Middle frontal gyrus (tissue), 1 donor: ENCODE measurements at regions not wholly inside any gene's neighbourhood (a gene's known extent, or its start where the extent isn't known, plus 50 kb on each side); places are given as distances from the start of the nearest gene placed in this dataset.
A peak's percentile ranks its signal among the peaks of the same experiment; 100 is the strongest.

Experiments used
- DNase-seq: peaks from one replicate; pipeline ENCODE4 v3.0.0-alpha.2; 2015; ENCODE audit warnings: low spot score; ENCODE audit errors: extremely low spot score

- no peak for DNase-seq
Observed at GRCh38 chr16:5634666-5635180, 537.1 kb upstream of the EEF2KMT start.

DNA sequence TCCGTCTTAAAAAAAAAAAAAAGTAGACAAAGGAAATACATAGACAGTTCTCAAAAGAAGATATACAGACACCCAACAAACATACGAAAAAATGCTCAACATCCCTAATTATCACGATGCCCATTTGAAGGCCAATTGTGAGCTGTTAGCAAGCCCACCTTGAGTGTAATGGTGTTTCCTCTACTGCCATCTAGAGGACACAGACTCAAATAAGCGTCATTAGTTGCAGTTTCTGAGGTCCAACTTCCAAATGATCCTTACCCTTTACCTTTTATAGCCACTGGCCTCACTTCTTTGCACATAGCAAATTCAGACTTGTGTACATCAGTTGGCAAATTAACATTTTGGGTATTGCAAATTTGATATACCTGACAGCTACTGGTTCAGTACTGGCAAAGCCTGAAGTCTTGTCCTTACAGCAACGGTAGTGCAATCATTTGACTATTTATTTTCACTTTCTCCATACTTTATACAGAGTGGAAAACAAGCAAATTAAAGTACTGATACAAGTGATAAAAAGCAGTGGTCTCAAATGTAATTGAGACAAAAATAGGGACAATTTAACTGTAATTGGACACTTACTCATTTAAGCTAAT, 536.3 kb upstream of the EEF2KMT start:
- DNase-seq, result no peak

DNA sequence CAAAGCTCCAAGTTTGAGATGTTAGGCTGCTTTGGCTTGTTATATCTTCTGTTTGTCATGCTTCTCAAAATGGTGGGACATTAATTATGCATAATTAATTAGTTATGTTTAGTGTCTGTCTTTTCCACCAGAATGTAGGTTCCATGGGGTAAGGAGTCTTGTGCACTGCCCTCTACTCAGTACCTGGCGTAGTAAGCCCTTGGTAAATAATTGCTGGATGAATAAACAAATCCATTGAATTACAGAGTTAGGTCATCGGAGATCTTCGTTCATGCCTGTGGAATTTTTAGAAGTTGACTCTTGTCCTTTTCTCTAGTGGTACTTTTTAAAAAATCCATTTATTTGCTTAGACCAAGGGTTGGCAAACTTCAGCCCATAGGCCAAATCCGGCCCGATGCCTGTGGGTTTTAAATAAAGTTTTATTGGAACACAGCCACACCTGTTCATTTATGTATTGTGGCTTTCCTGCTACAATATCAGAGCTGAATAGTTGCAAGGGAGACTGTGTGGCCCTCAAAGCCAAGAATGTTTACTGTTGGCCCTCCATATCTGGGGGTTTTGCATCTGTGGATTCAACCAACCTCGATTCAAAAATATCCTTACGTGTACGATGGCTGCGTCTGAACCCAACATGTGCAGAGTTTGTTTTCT, 524.8 kb upstream of the EEF2KMT start:
- DNase-seq, result no peak

- DNase-seq, result no peak
Observed at GRCh38 chr16:5621826-5622225, 524.2 kb upstream of the EEF2KMT start.

GRCh38 chr16:5619304-5619703, 521.7 kb upstream of the EEF2KMT start:
- DNase-seq, result no peak

DNA sequence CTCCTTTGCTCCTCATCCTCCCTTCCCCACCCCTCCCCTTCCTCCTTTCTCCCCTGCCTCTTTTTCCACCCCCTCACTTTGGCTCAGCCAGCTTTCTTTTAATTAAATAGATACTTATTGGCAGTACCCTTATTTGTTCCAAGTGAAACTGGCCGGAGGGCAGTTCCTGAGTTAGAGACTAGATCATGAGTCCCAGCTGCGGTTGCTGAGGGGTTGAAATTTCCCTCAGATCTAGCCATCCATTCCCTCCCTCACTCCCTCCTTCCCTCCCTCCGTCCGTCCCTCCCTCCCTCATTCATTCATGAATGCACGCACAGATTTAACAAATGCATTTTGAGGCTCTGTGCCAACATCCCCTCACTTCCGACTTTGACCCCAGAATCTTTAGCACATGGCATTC, 519.2 kb upstream of the EEF2KMT start:
- DNase-seq, result no peak

DNA sequence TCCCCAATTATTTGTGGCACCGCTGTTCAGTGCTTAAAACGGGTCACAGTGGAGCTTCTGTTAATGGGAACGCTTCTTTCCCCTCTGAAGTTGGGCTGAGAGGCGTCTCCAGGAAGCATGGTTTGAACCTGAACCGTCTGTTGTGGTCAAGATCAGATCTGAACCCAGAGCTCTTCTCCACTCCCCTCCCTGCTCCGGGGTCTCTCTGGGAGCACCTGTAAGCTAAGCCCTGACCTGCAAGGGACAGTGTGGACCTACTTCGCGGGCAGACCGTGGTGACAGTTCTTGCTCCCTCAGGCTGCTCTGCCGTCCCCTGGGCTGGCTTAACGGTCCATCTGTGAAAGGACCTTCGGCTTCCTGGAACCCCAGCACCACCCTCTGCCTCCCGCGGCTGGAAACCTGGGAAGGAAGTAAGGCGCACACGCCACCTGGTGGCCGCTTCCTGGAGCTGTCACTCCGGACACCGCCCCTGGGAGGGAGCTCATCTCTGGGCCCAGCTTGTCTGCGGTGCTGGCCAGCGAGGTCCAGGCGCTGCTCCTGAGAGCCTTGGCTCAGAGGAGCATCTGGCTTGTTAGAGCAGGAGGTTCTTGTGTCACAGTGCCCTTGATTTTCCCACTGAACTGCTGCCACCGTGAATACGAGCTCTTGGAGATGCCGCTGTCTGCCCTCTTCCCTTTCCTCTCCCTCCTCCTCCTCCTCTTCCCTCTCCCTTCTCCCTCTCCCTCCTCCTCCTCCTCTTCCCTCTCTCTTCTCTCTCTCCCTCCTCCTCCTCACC, 518.5 kb upstream of the EEF2KMT start:
- peak; percentile 40 for DNase-seq

- no peak for DNase-seq
Observed at GRCh38 chr16:5607169-5607568, 509.6 kb upstream of the EEF2KMT start.

GRCh38 chr16:5605404-5605803, 507.8 kb upstream of the EEF2KMT start:
- no peak for DNase-seq

DNA sequence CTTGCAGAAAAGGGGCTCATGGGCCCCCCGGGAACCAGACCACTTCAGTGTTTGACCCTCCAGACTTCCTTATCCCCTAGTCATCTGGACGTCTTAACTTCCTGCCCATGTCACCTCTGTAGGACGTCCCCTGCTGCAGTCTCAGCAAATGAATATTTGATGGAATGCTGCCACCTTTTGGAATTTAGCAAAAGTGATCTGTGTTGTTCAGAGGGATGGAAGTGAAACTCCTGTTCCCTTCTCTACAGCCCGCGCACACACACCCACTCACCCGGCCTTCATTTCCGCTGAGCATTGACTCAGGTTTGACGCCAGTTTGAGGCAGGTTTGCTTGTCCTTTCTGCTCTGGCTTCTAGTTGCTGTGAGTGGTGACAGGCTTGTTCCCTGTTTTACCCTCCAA, 507.2 kb upstream of the EEF2KMT start:
- DNase-seq, result no peak

- DNase-seq, result no peak
Observed at GRCh38 chr16:5603836-5604235, 506.2 kb upstream of the EEF2KMT start.

DNA sequence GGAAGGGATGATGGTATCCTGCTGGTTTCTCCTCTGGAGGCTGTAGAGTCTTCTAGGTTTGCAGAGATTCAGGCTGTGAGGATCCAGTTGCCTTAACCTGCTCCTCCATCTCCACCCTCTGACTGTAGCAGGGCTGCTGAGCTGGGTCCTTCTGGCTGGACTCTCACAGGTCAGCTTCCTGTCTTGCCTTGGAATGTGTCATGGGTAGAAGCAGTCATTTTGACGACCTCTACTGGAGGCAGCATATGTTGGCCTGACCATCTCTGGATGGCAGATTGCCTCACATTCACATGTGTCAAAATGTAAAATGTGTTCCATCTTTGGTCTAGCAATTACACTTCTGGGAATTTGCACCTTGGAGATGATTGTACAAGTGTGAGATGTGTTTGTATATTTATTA, 504.4 kb upstream of the EEF2KMT start:
- DNase-seq, result no peak

DNA sequence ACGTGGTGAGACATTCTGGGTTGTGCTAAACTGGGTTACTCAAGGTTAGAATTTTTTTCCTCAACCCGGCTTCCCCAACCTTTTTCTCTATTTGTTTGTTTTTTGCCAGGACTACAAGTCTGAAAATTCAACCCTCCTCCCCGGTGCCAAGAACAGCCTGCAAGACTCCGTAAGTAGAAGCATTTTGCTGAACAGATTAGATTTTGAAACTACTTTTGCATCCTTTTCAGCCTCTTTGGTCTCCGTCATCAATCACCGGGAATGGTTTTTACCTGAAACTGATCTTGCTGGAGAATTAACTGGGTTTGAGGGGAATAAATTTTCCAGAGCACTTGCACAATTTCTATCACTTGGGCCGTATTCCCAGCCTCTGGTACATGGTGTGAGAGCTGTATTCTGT, 501.2 kb upstream of the EEF2KMT start:
- DNase-seq, result no peak

DNA sequence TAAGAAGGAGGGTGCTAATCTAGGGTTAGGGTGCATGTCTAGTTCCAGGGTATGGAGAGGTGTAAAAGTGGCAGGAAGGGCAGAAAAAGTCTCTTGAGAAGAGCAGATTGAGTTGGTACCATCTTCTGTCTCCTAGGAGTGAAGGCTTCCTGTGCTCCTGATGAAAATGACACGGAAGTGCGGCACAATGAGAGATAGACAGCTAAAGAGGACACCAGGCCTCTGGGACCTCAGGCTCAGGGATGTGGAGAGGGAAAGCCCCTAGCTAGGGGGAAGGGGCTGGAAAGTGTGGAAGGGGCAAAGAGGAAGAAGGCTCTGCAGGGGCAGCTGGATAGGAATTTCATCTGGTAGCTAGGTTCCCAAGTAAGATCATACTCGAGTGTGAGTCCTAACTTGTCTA, 498.3 kb upstream of the EEF2KMT start:
- no peak for DNase-seq

GRCh38 chr16:5590416-5590815, 492.8 kb upstream of the EEF2KMT start:
- no peak for DNase-seq

GRCh38 chr16:5589812-5590373, 492.3 kb upstream of the EEF2KMT start:
- DNase-seq, result no peak

DNA sequence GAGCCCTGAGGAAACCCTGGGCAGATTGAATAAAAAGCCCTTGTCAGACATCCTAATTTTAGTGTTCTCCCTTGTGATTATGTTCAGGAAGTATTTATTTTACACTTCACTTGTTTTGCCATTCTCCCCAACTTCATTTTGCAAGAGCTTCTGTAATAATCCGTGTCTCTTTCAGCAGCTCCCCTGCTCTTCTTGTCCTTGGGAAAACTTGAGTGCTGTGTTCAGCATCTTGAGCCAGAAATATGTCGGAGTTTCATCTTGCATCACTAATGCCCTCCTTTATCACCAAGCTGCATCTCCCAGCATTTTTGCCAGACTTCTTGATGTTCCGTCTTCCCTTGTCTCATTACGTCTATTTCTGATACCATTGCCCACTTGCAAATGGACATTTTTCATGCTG, 486.5 kb upstream of the EEF2KMT start:
- no peak for DNase-seq

GRCh38 chr16:5582529-5582928, 484.9 kb upstream of the EEF2KMT start:
- DNase-seq, result no peak

- DNase-seq, result no peak
Observed at GRCh38 chr16:5581908-5582307, 484.3 kb upstream of the EEF2KMT start.

DNA sequence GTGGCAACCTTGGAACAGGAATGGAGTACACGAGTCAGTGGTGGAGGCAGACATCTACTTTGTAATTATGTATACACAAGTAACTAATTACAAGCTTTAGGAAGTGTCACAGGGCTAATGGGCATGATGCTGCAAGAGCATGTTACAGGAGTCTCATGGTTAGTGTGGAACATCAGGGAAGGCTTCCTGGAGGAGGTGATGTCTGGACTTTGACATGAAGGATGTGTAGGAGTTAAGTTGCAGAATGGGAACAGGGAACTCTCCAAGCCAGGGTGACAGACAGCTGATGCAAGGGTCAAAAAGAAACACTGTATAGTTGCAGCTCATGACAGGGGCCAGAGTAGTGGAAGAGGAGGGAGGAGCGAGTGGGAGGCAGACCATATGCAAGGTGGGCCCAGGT, 483.8 kb upstream of the EEF2KMT start:
- DNase-seq, result no peak

DNA sequence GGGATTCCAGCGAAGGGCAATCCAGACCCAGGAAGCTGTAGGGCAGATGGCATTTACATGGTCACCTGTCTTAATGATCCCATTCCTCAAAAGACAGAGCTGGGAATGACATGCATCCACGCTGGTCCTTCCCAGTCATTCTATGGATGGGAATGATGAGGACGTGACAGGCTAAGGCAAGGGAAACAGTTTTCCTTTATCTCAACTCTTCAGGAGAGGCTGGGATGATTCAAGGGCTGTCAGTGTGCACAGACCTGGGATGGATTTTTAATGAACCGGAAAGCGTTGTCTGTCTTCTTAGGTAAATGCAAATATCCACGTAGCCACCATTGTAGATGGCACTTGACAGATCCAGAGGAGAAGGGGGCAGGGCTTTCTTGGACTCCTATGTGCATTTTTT, 483.2 kb upstream of the EEF2KMT start:
- no peak for DNase-seq

- DNase-seq, result no peak
Observed at GRCh38 chr16:5580296-5580695, 482.7 kb upstream of the EEF2KMT start.
